ENCODE measurements at regions not wholly inside any gene's neighbourhood (a gene's known extent, or its start where the extent isn't known, plus 50 kb on each side); places are given as distances from the start of the nearest gene placed in this dataset.
"Not testable (repeated sequence)": the region's sequence is repeated elsewhere in the genome, so short reads cannot be mapped to it uniquely, and the experiment has no call there.

DNA sequence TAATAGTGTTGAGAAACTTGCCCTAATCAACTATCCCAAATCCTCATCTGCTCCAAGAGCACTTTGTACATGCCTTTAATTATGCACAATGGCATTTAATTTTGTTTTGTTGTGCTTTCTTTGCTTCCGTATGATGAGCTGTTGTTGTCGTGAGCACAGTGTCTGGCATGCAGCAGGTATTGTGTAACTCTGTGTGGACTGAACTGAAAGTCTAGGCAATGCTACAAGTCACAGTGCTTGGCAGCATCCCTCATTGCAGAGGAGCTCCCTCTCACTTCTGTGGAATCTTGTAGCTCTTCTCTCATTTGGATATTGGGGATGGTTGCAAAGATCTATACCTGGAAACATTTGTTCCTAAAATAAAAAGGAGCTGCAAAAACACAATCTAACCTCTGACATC lies 502.2 kb upstream of the CA10 start:
- no peak for DNase-seq (ENCODE audit: low read depth)
- in situ Hi-C loops (cut with HindIII; ENCODE audit: low pct_unique_long_range_greater_than_20kb, low sequenced_read_pairs): no loop called here

DNA sequence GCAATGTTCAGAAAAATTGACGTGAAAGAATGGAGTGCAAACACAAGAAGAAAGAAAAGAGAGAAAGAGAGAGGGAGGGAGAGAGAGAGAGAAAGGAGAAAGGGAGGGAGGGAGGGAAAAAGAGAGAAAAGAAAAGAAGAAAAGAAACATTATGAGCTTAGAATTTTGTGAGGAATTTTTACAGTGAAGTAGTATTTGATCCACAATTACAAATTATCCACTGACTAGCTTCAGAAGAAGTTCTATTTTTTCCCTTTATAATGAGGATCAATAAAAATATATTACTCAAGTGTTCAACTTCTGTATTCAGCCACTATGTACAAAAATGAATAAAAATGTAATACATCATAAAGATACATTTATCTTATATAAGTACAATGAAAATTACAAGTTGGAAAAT lies 494.5 kb upstream of the CA10 start:
- in situ Hi-C loops (cut with HindIII; ENCODE audit: low pct_unique_long_range_greater_than_20kb, low sequenced_read_pairs): no loop called here
- no peak for DNase-seq (ENCODE audit: low read depth)

DNA sequence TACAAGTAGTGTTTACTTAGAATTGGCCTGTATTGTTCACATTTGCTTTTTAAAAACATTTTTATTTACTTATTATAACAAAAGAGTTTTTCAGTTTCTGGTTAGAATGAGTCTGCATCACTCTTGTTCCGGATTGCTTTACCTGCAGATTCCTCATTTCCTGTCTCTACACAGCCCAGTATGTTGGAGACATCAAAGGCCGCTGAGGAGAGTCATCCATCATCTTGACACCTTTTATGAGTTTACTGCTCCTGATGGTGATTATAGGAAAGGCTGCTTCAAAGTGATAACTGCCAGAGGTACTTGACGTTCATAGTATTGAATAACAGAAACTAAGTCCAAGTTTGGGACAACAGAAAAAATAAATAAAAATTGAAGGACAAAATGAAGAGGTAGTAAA lies 490.5 kb upstream of the CA10 start:
- in situ Hi-C loops (cut with HindIII; ENCODE audit: low pct_unique_long_range_greater_than_20kb, low sequenced_read_pairs): no loop called here

GRCh38 chr17:52647411-52647810 lies 488.9 kb upstream of the CA10 start:
- in situ Hi-C loops (cut with HindIII; ENCODE audit: low pct_unique_long_range_greater_than_20kb, low sequenced_read_pairs): no loop called here

More for the DNA sequence above, 490.5 kb upstream of the CA10 start:
- DNase-seq (ENCODE audit: low read depth): no peak

DNA sequence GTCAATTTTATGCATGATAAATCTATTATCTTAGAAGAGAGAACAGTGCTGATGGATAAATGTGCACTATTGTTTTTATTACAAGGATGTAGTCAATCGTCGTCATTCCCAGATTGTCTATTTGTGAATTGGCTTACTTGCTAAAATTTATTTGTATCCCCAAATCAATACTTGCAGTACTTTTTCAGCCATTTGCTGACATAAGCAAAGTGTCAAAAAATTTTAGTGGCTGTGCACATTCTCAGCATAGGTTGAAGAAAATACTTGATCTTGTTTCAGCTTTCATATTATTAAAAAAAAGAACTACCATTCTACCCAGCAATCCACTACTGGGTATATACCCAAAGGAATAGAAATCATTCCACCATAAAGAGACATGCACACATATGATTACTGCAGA lies 477.9 kb upstream of the CA10 start:
- no peak for DNase-seq (ENCODE audit: low read depth)
- in situ Hi-C loops (cut with HindIII; ENCODE audit: low pct_unique_long_range_greater_than_20kb, low sequenced_read_pairs): no loop called here

More at GRCh38 chr17:52647411-52647810, 488.9 kb upstream of the CA10 start:
- DNase-seq (ENCODE audit: low read depth): no peak

- no peak for DNase-seq (ENCODE audit: low read depth)
- in situ Hi-C loops (cut with HindIII; ENCODE audit: low pct_unique_long_range_greater_than_20kb, low sequenced_read_pairs): no loop called here
These were observed 448.1 kb upstream of the CA10 start for GRCh38 chr17:52606590-52606989.

DNA sequence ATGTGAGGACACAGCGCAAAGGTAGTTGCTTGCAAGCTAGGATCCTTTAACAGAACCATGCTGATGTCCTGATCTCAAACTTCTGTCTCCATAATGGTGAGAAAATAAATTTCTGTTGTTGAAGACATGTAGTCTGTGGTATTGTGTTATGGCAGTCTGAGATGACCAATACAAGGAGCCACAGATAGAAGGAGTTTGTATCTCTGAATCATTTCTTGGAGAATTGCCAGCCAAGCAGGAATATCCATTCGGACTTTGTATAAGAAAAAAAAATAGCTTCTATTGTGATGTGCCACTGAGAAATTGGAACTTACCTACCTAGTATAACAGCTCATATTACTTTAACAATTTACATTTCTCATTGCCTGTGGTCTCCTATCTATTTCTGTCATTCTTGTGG lies 447.6 kb upstream of the CA10 start:
- peak; percentile 4 for DNase-seq (ENCODE audit: low read depth)
- in situ Hi-C loops (cut with HindIII; ENCODE audit: low pct_unique_long_range_greater_than_20kb, low sequenced_read_pairs): no loop called here

DNA sequence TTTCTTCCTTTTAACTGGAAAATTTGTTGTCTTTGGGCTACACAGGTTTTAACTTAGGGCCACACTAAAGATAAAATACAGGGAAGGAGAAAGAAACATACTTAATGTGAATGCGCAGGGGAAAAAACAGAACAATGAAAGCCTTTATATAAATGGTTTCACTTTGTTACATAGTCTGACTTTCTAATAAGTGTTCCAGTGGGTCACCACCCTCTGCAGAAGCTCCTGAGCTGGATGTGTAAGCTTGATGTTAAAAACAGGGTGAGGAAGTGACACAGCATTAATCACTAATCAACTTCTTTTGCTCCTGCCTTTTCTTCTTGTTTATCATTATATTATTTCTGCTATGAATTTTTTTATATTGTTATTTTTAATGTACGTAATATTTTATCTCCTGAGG lies 445.6 kb upstream of the CA10 start:
- DNase-seq (ENCODE audit: low read depth): no peak
- in situ Hi-C loops (cut with HindIII; ENCODE audit: low pct_unique_long_range_greater_than_20kb, low sequenced_read_pairs): no loop called here

DNA sequence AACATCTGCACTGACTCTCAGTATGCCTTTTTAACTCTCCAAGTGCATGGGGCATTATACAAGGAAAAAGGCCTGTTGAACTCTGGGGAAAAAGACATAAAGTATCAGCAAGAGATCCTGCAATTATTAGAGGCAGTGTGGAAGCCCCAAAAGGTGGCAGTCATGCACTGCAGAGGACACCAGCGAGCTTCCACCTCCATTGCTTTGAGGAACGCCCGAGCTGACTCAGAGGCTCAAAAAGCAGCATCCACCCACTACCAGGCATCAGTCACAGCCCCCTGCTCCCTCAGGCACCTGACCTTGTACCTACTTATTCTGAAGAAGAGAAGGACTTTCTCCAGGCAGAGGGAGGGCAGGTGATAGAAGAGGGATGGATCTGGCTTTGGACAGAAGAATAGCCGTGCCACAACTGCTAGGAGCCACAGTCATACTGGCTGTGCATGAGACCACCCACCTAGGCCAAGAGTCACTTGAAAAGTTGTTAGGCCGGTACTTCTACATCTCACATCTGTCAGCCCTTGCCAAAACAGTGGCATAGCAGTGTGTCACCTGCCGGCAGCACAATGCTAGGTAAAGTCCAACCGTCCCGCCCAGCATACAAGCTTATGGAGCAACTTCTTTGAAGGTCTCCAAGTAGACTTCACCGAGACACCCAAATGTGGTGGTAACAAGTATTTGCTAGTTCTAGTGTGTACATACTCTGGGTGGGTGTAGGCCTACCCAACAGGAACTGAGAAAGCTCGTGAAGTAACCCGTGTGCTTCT lies 439.1 kb upstream of the CA10 start:
- DNase-seq (ENCODE audit: low read depth); in situ Hi-C loops (cut with HindIII; ENCODE audit: low pct_unique_long_range_greater_than_20kb, low sequenced_read_pairs): not testable (repeated sequence)

DNA sequence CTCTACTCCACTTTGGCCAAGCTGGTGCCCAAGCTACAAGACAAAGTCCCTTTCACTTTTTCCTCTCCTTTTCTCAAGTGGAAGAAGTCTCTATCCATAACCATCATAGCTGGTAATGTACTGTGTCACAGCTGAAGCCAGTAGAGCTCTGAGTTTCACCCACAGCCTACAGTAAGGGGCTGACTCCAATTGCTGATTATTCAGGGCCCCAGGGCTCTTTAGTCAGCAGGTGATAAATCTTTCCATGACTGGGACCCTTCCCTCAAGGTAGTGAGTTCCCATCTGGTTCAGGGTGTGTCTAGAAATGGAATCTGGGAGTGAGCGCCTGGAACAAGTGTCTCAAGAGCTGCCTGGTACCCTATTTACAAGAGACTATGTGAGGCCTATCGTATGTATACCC lies 436.0 kb upstream of the CA10 start:
- DNase-seq (ENCODE audit: low read depth): no peak
- in situ Hi-C loops (cut with HindIII; ENCODE audit: low pct_unique_long_range_greater_than_20kb, low sequenced_read_pairs): no loop called here

DNA sequence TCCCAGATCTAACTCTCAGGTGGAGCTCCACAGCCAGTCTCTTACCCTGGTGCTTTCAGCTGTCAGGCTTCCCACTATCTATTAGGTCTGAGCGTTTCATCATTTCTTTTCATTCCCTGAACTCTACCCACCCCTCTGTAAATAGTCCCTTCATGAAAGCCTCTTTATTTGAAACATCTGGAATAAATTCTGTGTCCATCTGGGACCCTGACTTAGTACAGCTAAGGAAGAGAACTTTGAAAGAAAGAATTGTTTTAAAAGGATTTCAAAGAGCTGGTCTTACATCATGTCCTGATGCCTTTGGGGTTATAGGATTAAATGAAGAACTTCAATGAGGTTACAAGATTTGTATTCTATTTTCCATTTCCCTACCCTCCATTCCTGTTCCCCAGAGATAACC lies 388.5 kb upstream of the CA10 start:
- DNase-seq (ENCODE audit: low read depth): no peak
- in situ Hi-C loops (cut with HindIII; ENCODE audit: low pct_unique_long_range_greater_than_20kb, low sequenced_read_pairs): no loop called here

DNA sequence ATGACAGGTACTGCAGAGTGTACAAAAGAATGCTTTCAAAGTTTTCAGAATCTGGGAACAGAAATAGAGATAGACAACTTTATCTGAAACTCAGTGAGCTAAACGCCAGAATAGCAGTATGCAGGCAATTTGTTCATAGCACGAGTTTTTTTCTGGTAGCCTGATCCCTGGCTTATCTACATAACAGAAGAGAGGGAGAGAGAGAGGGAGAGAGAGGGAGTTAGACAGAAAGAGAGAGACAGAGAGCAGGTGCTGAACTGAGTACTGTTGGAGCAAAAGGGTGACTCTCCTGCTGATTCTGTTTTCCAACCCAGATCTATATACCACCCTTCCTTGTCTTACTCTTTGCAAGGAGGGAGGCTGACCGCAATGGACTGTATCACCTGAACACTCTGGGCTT lies 388.0 kb upstream of the CA10 start:
- no peak for DNase-seq (ENCODE audit: low read depth)
- in situ Hi-C loops (cut with HindIII; ENCODE audit: low pct_unique_long_range_greater_than_20kb, low sequenced_read_pairs): no loop called here

GRCh38 chr17:52537421-52537820 lies 378.9 kb upstream of the CA10 start:
- in situ Hi-C loops (cut with HindIII; ENCODE audit: low pct_unique_long_range_greater_than_20kb, low sequenced_read_pairs): no loop called here

DNA sequence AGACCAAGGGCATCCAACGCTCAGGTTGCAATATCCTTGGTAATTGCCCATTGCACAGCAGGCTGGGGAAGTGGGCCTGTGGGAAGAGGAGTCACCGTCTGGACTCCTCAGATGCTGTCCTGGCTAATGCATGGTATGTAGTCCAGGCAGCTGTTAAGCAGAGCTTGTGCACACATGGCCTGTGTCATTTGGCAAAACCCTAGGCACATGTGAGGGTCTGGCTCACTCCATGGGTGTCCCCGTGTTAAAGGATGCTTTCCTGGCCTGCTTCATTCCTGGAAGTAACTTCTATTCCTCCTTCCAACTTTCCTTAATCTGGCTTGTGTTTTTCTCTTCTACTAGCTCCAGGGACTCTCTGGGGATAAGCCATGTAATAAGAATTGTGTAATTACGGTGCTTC lies 378.0 kb upstream of the CA10 start:
- DNase-seq (ENCODE audit: low read depth): no peak
- in situ Hi-C loops (cut with HindIII; ENCODE audit: low pct_unique_long_range_greater_than_20kb, low sequenced_read_pairs): no loop called here

More at GRCh38 chr17:52537421-52537820, 378.9 kb upstream of the CA10 start:
- no peak for DNase-seq (ENCODE audit: low read depth)

DNA sequence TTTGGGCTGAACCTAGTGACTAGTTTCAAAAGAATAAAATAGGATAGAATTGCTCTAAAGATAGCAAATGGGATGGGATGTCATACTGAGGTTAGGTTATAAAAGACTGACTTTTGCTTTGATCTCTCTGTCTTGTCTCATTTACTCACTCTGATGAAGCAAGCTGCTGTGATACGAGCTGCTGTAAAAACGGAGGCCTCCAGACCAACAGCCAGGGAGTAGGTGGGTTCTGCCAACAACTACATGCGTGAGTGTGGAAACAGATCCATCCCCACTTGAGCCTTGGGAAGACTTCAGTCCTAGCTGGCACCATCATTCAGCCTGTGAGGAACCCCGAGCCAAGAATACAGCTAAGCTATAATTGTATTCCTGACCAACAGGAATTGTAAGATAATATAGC lies 373.9 kb upstream of the CA10 start:
- in situ Hi-C loops (cut with HindIII; ENCODE audit: low pct_unique_long_range_greater_than_20kb, low sequenced_read_pairs): no loop called here
- no peak for DNase-seq (ENCODE audit: low read depth)

GRCh38 chr17:52524096-52524637 lies 365.7 kb upstream of the CA10 start:
- DNase-seq (ENCODE audit: low read depth): no peak
- in situ Hi-C loops (cut with HindIII; ENCODE audit: low pct_unique_long_range_greater_than_20kb, low sequenced_read_pairs): no loop called here

- in situ Hi-C loops (cut with HindIII; ENCODE audit: low pct_unique_long_range_greater_than_20kb, low sequenced_read_pairs): no loop called here
- no peak for DNase-seq (ENCODE audit: low read depth)
These were observed 358.7 kb upstream of the CA10 start for GRCh38 chr17:52517176-52517575.

DNA sequence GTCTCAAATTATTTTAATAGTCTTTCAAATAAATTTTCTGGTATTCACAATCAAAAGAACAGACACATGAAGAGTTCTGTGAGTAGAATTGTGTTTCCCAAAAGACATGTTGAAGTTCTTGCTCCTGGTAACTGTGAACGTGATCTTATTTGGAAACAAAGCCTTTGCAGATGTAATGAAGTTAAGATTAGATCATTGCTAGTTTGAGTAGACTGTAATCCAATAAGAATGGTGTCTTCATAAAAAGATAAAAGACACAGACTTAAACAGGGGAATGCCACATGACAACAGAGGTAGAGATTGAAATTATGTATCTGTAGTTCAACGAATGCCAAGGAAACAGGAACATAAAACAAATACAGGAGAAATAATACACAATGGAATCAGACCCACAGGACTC lies 357.4 kb upstream of the CA10 start:
- DNase-seq (ENCODE audit: low read depth): no peak
- in situ Hi-C loops (cut with HindIII; ENCODE audit: low pct_unique_long_range_greater_than_20kb, low sequenced_read_pairs): no loop called here

- in situ Hi-C loops (cut with HindIII; ENCODE audit: low pct_unique_long_range_greater_than_20kb, low sequenced_read_pairs): no loop called here
- no peak for DNase-seq (ENCODE audit: low read depth)
These were observed 347.1 kb upstream of the CA10 start for GRCh38 chr17:52505601-52506000.

DNA sequence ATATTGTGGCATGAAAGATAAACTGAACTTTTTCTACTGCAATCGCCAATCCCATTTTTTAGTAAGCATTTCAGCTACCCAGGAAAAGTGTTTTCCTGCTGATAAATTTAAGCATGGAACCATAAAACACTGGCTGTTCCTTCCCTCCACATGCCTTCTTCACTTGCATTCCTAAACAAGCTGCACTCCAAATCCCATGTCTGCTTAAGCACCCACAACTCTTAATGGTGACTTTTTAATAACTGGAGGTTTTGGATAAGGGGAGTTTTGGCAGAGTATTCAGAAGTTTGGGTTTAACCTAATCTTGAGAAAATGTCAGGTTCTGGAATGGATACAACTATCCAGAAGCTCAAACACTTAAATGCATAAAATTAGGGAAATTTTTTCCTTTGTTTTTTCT lies 345.6 kb upstream of the CA10 start:
- in situ Hi-C loops (cut with HindIII; ENCODE audit: low pct_unique_long_range_greater_than_20kb, low sequenced_read_pairs): no loop called here
- DNase-seq (ENCODE audit: low read depth): no peak

All from Caki2 (cell line).